ENCODE measurements at regions not wholly inside any gene's neighbourhood (a gene's known extent, or its start where the extent isn't known, plus 50 kb on each side); places are given as distances from the start of the nearest gene placed in this dataset.
"Not testable (repeated sequence)": the region's sequence is repeated elsewhere in the genome, so short reads cannot be mapped to it uniquely, and the experiment has no call there.

DNA sequence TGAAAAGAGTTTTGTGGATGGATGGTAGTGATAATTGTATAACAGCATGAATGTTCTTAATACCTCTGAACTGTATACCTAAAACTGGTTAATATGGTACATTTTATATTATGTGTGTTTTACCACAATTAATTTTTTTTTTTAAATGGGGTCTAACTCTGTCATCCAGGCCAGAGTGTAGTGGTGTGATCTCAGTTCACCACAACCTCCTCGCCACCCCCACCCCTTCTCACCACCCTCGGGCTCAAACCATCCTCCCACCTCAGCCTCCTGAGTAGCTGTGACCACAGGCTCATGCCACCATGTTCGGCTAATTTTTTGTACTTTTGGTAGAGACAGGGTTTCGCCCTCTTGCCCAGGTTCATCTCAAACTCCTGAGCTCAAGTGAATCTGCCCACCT is 123.2 kb downstream of the CDRT15L2 start:
- TF ChIP-seq, protein P1, sequence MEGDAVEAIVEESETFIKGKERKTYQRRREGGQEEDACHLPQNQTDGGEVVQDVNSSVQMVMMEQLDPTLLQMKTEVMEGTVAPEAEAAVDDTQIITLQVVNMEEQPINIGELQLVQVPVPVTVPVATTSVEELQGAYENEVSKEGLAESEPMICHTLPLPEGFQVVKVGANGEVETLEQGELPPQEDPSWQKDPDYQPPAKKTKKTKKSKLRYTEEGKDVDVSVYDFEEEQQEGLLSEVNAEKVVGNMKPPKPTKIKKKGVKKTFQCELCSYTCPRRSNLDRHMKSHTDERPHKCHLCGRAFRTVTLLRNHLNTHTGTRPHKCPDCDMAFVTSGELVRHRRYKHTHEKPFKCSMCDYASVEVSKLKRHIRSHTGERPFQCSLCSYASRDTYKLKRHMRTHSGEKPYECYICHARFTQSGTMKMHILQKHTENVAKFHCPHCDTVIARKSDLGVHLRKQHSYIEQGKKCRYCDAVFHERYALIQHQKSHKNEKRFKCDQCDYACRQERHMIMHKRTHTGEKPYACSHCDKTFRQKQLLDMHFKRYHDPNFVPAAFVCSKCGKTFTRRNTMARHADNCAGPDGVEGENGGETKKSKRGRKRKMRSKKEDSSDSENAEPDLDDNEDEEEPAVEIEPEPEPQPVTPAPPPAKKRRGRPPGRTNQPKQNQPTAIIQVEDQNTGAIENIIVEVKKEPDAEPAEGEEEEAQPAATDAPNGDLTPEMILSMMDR (IDR thresholded peaks at IDR 0.05; ENCODE audit: poor library complexity, severe bottlenecking), result no peak
- Histone ChIP-seq H3K9me3 (ENCODE audit: severe bottlenecking) (no peaks in the 10 kb centered on the region), H3K27ac (ENCODE audit: poor library complexity, severe bottlenecking) (no peak overlapping the region), H3K36me3 (ENCODE audit: low read depth) (no peaks in the 10 kb centered on the region), H3K4me3 (ENCODE audit: severe bottlenecking) (no peak overlapping the region), H3K4me1 (ENCODE audit: insufficient read depth, poor library complexity, severe bottlenecking) (peaks cover 15% of the 10 kb centered on the region), H3K27me3 (ENCODE audit: insufficient read depth, poor library complexity, severe bottlenecking) (no peaks in the 10 kb centered on the region)
- ATAC-seq (ENCODE audit: low read depth) (no peak), DNase-seq (ENCODE audit: low spot score) (no peak)

DNA sequence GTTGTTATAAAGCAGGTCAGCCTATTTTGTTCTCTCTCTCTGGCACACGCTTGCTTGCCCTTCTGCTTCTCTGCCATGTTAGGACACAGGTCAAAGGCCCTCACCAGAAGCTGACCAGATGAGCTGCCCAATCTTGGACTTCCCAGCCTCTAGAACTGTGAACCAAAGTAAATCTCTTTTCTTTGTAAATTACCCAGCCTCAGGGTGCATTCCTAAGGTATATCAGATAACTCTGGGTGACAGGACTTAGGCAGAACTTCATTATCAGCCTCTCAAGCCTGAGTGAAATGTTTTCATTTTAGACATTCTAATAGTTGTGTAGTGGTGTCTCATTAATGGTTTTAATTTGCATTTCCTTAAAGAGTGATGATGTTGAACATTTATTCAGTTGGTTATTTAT is 124.3 kb downstream of the CDRT15L2 start:
- H3K27me3 ChIP-seq (ENCODE audit: insufficient read depth, poor library complexity, severe bottlenecking), result no peaks in the 10 kb centered on the region
- peaks cover 8% of the 10 kb centered on the region for H3K4me1 ChIP-seq (ENCODE audit: insufficient read depth, poor library complexity, severe bottlenecking)
- no peak overlapping the region for H3K4me3 ChIP-seq (ENCODE audit: severe bottlenecking)
- no peak overlapping the region for H3K27ac ChIP-seq (ENCODE audit: poor library complexity, severe bottlenecking)
- ATAC-seq (ENCODE audit: low read depth) (no peak), DNase-seq (ENCODE audit: low spot score) (no peak)
- TF ChIP-seq, protein P1 (IDR thresholded peaks at IDR 0.05; ENCODE audit: poor library complexity, severe bottlenecking), result no peak
- H3K9me3 ChIP-seq (ENCODE audit: severe bottlenecking), result no peaks in the 10 kb centered on the region
- H3K36me3 ChIP-seq (ENCODE audit: low read depth), result no peaks in the 10 kb centered on the region

DNA sequence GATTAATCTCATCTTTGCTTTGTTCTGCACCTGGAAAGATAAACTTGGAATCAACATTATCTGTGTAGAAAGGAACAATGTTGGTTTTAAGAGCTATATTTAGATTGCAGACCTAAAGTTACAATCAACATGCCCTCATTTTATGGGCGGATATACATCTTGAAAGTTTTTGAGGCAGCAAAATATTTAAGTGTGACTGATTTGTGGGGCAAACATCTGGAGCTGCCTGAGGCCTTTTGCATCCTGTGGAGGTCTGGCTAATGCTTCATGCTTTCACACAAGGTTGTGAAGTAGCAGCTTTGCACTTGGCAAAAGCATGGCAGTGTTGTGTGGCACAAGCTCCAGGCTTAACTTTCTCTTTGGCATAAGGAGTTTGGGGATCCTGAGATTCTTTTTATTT is 125.7 kb downstream of the CDRT15L2 start:
- DNase-seq (ENCODE audit: low spot score); ATAC-seq (ENCODE audit: low read depth); H3K27me3 ChIP-seq (ENCODE audit: insufficient read depth, poor library complexity, severe bottlenecking); H3K4me1 ChIP-seq (ENCODE audit: insufficient read depth, poor library complexity, severe bottlenecking); H3K36me3 ChIP-seq (ENCODE audit: low read depth); H3K9me3 ChIP-seq (ENCODE audit: severe bottlenecking); H3K4me3 ChIP-seq (ENCODE audit: severe bottlenecking); H3K27ac ChIP-seq (ENCODE audit: poor library complexity, severe bottlenecking): not testable (repeated sequence)

DNA sequence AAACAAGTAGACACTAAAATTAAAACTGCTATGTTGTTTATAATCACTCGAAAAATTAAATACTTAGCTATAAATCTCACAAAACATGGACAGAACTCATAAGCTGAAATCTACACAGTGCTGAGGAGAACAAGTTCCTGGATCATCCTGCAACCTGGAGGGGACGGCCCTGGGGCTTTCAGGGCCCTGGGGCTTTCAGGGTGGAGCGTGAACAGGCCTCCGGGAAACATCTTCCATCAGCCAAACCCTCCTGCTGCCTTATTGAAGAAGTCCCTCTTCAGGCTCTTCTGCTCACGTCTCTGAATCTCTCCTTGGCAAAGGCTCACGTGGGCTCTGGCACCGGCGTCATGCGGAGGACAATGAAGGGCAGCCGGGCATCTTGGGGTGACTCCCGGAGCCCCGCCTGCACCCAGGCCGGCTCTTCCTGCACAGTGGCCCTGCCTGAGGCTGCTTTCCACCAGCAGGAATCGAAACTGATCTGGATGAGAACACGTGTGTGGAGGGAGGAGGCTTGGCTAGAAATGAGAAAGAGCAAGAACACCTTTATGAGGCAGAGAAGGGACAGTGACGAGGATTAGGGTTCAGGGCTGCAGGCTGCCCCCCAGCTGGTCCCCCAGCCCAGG is 127.3 kb downstream of the CDRT15L2 start:
- no peak for DNase-seq (ENCODE audit: low spot score)

DNA sequence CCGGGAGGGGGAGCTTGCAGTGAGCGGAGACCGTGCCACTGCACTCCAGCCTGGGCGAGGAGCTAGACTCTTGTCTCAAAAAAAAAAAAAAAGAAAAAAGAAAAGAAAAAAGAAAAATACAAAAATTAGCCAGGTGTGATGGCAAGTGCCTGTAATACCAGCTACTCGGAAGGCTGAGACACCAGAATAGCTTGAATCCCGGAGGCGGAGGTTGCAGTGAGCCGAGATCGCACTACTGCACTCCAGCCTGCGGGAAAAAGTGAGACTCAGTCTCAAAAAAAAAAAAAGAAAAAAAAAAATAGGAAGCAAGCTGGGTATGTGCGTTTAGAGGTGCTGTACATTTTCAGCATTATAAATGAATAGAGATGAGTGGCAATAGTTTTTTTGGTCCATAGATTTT is 129.3 kb downstream of the CDRT15L2 start:
- not testable (repeated sequence) for H3K36me3 ChIP-seq (ENCODE audit: low read depth); H3K27ac ChIP-seq (ENCODE audit: poor library complexity, severe bottlenecking); ATAC-seq (ENCODE audit: low read depth)

More for the DNA sequence above, 127.3 kb downstream of the CDRT15L2 start:
- no peak overlapping the region for H3K4me3 ChIP-seq (ENCODE audit: severe bottlenecking)
- H3K27ac ChIP-seq (ENCODE audit: poor library complexity, severe bottlenecking), result no peak overlapping the region
- no peaks in the 10 kb centered on the region for H3K27me3 ChIP-seq (ENCODE audit: insufficient read depth, poor library complexity, severe bottlenecking)
- H3K9me3 ChIP-seq (ENCODE audit: severe bottlenecking), result no peaks in the 10 kb centered on the region
- H3K36me3 ChIP-seq (ENCODE audit: low read depth), result no peaks in the 10 kb centered on the region
- peak; percentile 78 for ATAC-seq (ENCODE audit: low read depth)
- TF ChIP-seq, protein P1 (IDR thresholded peaks at IDR 0.05; ENCODE audit: poor library complexity, severe bottlenecking), result no peak
- peaks cover 6% of the 10 kb centered on the region for H3K4me1 ChIP-seq (ENCODE audit: insufficient read depth, poor library complexity, severe bottlenecking)

DNA sequence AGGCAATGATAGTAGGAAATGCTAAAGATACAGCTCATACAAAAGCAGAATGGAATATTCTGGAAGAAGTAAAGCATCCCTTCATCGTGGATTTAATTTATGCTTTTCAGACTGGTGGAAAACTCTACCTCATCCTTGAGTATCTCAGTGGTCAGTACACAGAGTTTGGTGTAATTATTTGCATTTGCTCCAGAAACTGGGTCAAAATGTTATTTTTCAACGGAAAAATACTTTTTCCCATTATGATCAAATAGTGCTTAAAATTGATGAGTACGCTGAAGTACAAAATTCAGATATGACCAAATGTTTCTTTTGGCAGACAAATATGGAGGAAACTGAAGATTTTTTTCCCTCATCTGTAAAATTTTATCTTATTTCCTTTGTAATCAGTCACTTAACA is 137.0 kb downstream of the CDRT15L2 start:
- H3K4me1 ChIP-seq (ENCODE audit: insufficient read depth, poor library complexity, severe bottlenecking); H3K36me3 ChIP-seq (ENCODE audit: low read depth); H3K9me3 ChIP-seq (ENCODE audit: severe bottlenecking); ATAC-seq (ENCODE audit: low read depth); H3K27me3 ChIP-seq (ENCODE audit: insufficient read depth, poor library complexity, severe bottlenecking); H3K27ac ChIP-seq (ENCODE audit: poor library complexity, severe bottlenecking); H3K4me3 ChIP-seq (ENCODE audit: severe bottlenecking); DNase-seq (ENCODE audit: low spot score): not testable (repeated sequence)

More for the DNA sequence above, 129.3 kb downstream of the CDRT15L2 start:
- not testable (repeated sequence) for H3K27me3 ChIP-seq (ENCODE audit: insufficient read depth, poor library complexity, severe bottlenecking); H3K4me3 ChIP-seq (ENCODE audit: severe bottlenecking); H3K9me3 ChIP-seq (ENCODE audit: severe bottlenecking); DNase-seq (ENCODE audit: low spot score); H3K4me1 ChIP-seq (ENCODE audit: insufficient read depth, poor library complexity, severe bottlenecking)
